ENCODE measurements at regions not wholly inside any gene's neighbourhood (a gene's known extent, or its start where the extent isn't known, plus 50 kb on each side); places are given as distances from the start of the nearest gene placed in this dataset.

GRCh38 chr3:181851063-181851462 lies 139.3 kb downstream of the SOX2 start:
- no peak overlapping the region for H3K27ac ChIP-seq
- H3K4me3 ChIP-seq: no peak overlapping the region

GRCh38 chr3:181855825-181856224 lies 144.1 kb downstream of the SOX2 start:
- H3K27ac ChIP-seq: no peak overlapping the region
- H3K4me3 ChIP-seq: no peak overlapping the region

GRCh38 chr3:181859518-181859917 lies 147.8 kb downstream of the SOX2 start:
- Histone ChIP-seq H3K27ac (no peak overlapping the region), H3K4me3 (no peak overlapping the region)

GRCh38 chr3:181860235-181860634 lies 148.5 kb downstream of the SOX2 start:
- H3K27ac ChIP-seq: no peak overlapping the region

GRCh38 chr3:181862502-181862901 lies 150.8 kb downstream of the SOX2 start:
- Histone ChIP-seq H3K4me3 (no peak overlapping the region), H3K27ac (no peak overlapping the region)

More at GRCh38 chr3:181860235-181860634, 148.5 kb downstream of the SOX2 start:
- H3K4me3 ChIP-seq: no peak overlapping the region

- H3K27ac ChIP-seq: no peak overlapping the region
These were observed 156.9 kb downstream of the SOX2 start for GRCh38 chr3:181868576-181869082.

GRCh38 chr3:181872887-181873286 lies 161.2 kb downstream of the SOX2 start:
- Histone ChIP-seq H3K27ac (no peak overlapping the region), H3K4me3 (no peak overlapping the region)

More at GRCh38 chr3:181868576-181869082, 156.9 kb downstream of the SOX2 start:
- H3K4me3 ChIP-seq: no peak overlapping the region

GRCh38 chr3:181879926-181880325 lies 168.2 kb downstream of the SOX2 start:
- no peak overlapping the region for H3K4me3 ChIP-seq
- H3K27ac ChIP-seq: no peak overlapping the region

GRCh38 chr3:181880331-181880730 lies 168.6 kb downstream of the SOX2 start:
- H3K4me3 ChIP-seq: no peak overlapping the region
- H3K27ac ChIP-seq: no peak overlapping the region

- Histone ChIP-seq H3K4me3 (no peak overlapping the region), H3K27ac (no peak overlapping the region)
These were observed 170.0 kb downstream of the SOX2 start for GRCh38 chr3:181881749-181882148.

GRCh38 chr3:181885868-181886630 lies 174.3 kb downstream of the SOX2 start:
- Histone ChIP-seq H3K4me3 (no peak overlapping the region), H3K27ac (no peak overlapping the region)

GRCh38 chr3:181886676-181887075 lies 175.0 kb downstream of the SOX2 start:
- Histone ChIP-seq H3K27ac (no peak overlapping the region), H3K4me3 (no peak overlapping the region)

- Histone ChIP-seq H3K27ac (no peak overlapping the region), H3K4me3 (no peak overlapping the region)
These were observed 176.0 kb downstream of the SOX2 start for GRCh38 chr3:181887685-181888084.

GRCh38 chr3:181888234-181888633 lies 176.5 kb downstream of the SOX2 start:
- no peak overlapping the region for H3K27ac ChIP-seq
- no peak overlapping the region for H3K4me3 ChIP-seq

- H3K27ac ChIP-seq: no peak overlapping the region
- H3K4me3 ChIP-seq: no peak overlapping the region
These were observed 181.1 kb downstream of the SOX2 start for GRCh38 chr3:181892848-181893247.

GRCh38 chr3:181896605-181897004 lies 184.9 kb downstream of the SOX2 start:
- Histone ChIP-seq H3K27ac (no peak overlapping the region), H3K4me3 (no peak overlapping the region)

- no peak overlapping the region for H3K4me3 ChIP-seq
- H3K27ac ChIP-seq: no peak overlapping the region
These were observed 188.0 kb downstream of the SOX2 start for GRCh38 chr3:181899702-181900101.

- H3K4me3 ChIP-seq: no peak overlapping the region
These were observed 189.9 kb downstream of the SOX2 start for GRCh38 chr3:181901626-181902025.

GRCh38 chr3:181906338-181906737 lies 194.6 kb downstream of the SOX2 start:
- Histone ChIP-seq H3K4me3 (no peak overlapping the region), H3K27ac (no peak overlapping the region)

More at GRCh38 chr3:181901626-181902025, 189.9 kb downstream of the SOX2 start:
- no peak overlapping the region for H3K27ac ChIP-seq

GRCh38 chr3:181909241-181909640 lies 197.5 kb downstream of the SOX2 start:
- H3K4me3 ChIP-seq: no peak overlapping the region
- no peak overlapping the region for H3K27ac ChIP-seq

- no peak overlapping the region for H3K27ac ChIP-seq
- no peak overlapping the region for H3K4me3 ChIP-seq
These were observed 200.7 kb downstream of the SOX2 start for GRCh38 chr3:181912384-181912783.

- Histone ChIP-seq H3K27ac (no peak overlapping the region), H3K4me3 (no peak overlapping the region)
These were observed 201.5 kb downstream of the SOX2 start for GRCh38 chr3:181913254-181913653.
